Omental fat pad (tissue), 3 donors: ENCODE measurements at regions not wholly inside any gene's neighbourhood (a gene's known extent, or its start where the extent isn't known, plus 50 kb on each side); places are given as distances from the start of the nearest gene placed in this dataset. TPM values are rescaled to one million over a fixed set of nuclear protein-coding genes. Genes with fewer than 3 reads are reported as not detected.

Experiments used
- ATAC-seq: fragments of 150-250 bp; one replicate; pipeline ENCODE4 v1.9.1; 2016; ENCODE audit warnings: mild to moderate bottlenecking, moderate library complexity; ENCODE audit not compliant: low FRiP score
- DNase-seq: peaks from one replicate; pipeline ENCODE4 v3.0.0-alpha.2; 2019; ENCODE audit warnings: low spot score
- small RNA-seq: library from RNA; depleted of rRNA; stranded (forward); fragments of <200 nt; gene quantifications from one replicate; pipeline ENCODE3, GENCODE V24; 2016
- TF ChIP-seq, protein P1 (sequence below), 3 donors: fragments of 450-650 bp; IDR thresholded peaks; one replicate each; pipeline ENCODE4 v1.5.1; 2016 to 2017; ENCODE audit warnings: antibody characterized with exemption in 3 of 3, mild to moderate bottlenecking in 3 of 3, moderate library complexity in 2 of 3

DNA sequence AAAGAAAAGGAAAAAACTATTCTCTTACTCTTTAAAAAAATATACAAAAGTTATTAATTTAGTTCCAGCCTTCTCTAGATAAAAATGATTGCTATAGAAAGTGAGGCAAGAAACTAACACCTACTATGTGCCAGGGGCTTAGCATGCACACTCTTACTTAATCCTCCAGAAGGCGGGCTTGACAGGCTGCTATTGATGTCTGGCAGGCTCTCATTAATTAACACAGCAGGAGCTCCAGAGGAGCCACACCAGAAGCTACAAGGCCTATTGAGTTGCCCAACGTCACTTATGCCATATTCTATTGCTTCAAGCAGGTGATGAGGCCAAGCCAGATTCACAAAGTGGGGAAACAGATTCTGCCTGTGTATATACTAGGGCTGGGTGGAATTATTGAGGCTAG, 54.6 kb upstream of the CLINT1 start:
- DNase-seq (no peak), ATAC-seq (no peak)
- TF ChIP-seq, protein P1, sequence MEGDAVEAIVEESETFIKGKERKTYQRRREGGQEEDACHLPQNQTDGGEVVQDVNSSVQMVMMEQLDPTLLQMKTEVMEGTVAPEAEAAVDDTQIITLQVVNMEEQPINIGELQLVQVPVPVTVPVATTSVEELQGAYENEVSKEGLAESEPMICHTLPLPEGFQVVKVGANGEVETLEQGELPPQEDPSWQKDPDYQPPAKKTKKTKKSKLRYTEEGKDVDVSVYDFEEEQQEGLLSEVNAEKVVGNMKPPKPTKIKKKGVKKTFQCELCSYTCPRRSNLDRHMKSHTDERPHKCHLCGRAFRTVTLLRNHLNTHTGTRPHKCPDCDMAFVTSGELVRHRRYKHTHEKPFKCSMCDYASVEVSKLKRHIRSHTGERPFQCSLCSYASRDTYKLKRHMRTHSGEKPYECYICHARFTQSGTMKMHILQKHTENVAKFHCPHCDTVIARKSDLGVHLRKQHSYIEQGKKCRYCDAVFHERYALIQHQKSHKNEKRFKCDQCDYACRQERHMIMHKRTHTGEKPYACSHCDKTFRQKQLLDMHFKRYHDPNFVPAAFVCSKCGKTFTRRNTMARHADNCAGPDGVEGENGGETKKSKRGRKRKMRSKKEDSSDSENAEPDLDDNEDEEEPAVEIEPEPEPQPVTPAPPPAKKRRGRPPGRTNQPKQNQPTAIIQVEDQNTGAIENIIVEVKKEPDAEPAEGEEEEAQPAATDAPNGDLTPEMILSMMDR (IDR thresholded peaks at IDR 0.05), result no peak

DNA sequence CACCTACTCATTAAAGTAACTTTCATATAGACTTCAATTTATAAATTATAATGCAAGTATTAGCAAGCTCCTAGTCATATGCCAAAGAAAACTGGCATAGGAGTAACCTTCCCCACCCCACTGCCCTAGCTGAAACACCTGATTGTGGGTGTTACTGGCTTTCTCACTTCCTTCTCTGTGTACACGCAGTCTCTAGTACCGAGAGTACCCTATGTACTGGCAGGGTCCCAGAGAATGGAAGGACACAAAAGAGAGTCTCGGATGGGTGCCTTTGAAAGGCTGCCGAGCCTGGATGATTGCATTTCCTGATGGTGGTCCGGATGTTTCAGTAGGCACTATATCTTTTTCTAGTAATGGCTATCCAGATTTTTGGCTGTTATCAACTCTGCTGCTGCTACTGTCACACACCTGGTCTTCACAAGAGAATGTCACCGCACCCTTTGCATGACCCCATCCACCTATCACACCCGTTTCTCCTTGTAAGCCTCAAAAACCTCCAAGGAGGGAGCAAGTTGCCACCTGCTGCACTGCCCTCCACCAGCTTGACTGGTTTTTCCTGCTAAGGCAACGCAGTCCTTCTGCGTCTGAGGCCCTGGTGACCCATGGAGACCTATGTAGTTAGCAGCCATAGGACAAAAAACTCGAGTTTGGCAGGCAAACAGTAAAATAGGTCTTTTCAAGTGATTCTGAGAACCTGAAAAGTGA, 53.8 kb upstream of the CLINT1 start:
- no peak for DNase-seq
- TF ChIP-seq, protein P1 (IDR thresholded peaks at IDR 0.05), result no peak
- ATAC-seq, result no peak

DNA sequence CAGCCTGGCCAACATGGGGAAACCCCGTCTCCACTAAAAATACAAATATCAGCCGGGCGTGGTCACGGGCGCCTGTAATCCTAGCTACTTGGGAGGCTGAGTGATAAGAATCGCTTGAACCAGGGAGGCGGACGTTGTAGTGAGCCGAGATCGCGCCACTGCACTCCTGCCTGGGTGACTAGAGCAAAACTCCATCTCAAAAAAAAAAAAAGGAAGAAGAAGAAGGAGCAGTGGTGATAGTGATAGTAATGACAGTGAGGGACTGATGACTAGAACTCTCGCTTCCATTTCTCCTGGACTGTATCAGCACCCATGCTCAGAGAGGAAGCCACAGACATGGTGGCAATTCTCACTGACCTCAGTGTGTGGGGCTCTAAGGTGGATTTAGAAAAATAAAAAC, 52.6 kb upstream of the CLINT1 start:
- DNase-seq (no peak), ATAC-seq (no peak)
- TF ChIP-seq, protein P1 (IDR thresholded peaks at IDR 0.05), result no peak

Small RNA genes in the stretch of these regions (small RNA-seq; reads per million reads assigned to genes)
- gene AC091979.2 (not detected), gene RNU2-48P (not detected)
